ENCODE measurements at regions not wholly inside any gene's neighbourhood (a gene's known extent, or its start where the extent isn't known, plus 50 kb on each side); places are given as distances from the start of the nearest gene placed in this dataset.
A peak's percentile ranks its signal among the peaks of the same experiment; 100 is the strongest.

DNA sequence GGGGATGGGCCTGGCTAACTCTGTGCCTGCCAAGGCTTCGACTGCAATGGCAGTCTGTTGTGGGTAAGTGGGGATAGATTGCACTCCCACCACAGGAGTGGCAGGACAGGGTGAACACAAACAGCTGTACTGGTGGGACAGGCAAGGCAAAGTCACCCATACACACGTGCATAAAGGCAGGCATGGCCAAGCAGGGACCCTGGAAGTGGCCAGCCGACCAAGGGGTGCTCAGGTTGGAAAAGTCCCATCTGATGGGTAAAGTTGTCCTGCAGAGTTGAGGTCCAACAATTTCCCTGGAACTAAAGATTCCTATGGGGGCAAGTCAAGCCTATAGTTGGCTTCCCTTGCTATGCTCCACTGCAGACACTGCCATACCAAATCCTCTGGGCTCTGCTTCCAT is 1961.9 kb upstream of the ADGRL3 start:
- Histone ChIP-seq H2BK12ac (ENCODE audit: low read depth, low read length) (peak overlapping the region; percentile 75; the same call in 1 of the 2 replicates), H3K27ac (ENCODE audit: low read depth, low read length) (no peak overlapping the region), H3K79me1 (ENCODE audit: low read depth, low read length) (no peaks in the 10 kb centered on the region), H3K23me2 (ENCODE audit: low read depth, low read length) (no peaks in the 10 kb centered on the region), H3K79me2 (ENCODE audit: control insufficient read depth in 1 of 2, insufficient read depth in 2 of 2, low read length in 2 of 2) (no peaks in the 10 kb centered on the region), H3K36me3 (ENCODE audit: control insufficient read depth in 2 of 4, insufficient read depth in 4 of 4, low read length in 3 of 4) (no peaks in the 10 kb centered on the region), H3K27me3 (replicated peaks in 1 of 4; ENCODE audit: control insufficient read depth in 3 of 4, extremely low read depth in 1 of 4, insufficient read depth in 3 of 4, low read length in 3 of 4) (no peaks in the 10 kb centered on the region), H3K56ac (replicated peaks; ENCODE audit: insufficient read length, low read depth, low read length) (no peak overlapping the region), H2BK120ac (replicated peaks; ENCODE audit: low read depth, low read length) (no peak overlapping the region), H2BK20ac (ENCODE audit: low read length) (no peak overlapping the region), H2AK5ac (ENCODE audit: low read depth, low read length) (no peak overlapping the region), H3K23ac (ENCODE audit: insufficient read length) (no peak overlapping the region), H2BK15ac (ENCODE audit: low read length) (no peak overlapping the region; the same call in 1 of the 2 replicates), H2BK5ac (ENCODE audit: low read depth, low read length) (no peak overlapping the region), H4K20me1 (replicated peaks in 1 of 2; ENCODE audit: control insufficient read depth in 1 of 2, insufficient read depth in 2 of 2, low read length in 2 of 2) (no peaks in the 10 kb centered on the region), H3K4me3 (ENCODE audit: extremely low read depth in 1 of 4, insufficient read depth in 2 of 4, low read depth in 3 of 4, low read length in 4 of 4) (no peak overlapping the region), H2AFZ (ENCODE audit: low read length) (no peak overlapping the region), H4K5ac (ENCODE audit: insufficient read length, low read depth, low read length) (no peak overlapping the region), H3K4ac (replicated peaks; ENCODE audit: insufficient read length, low read depth, low read length) (no peak overlapping the region), H3K18ac (ENCODE audit: extremely low read depth, low read length) (no peak overlapping the region), H4K91ac (replicated peaks; ENCODE audit: insufficient read length, low read length) (no peak overlapping the region), H3K4me1 (replicated peaks in 1 of 4; ENCODE audit: control insufficient read depth in 3 of 4, insufficient read depth in 4 of 4, low read length in 3 of 4) (no peaks in the 10 kb centered on the region), H3K9me3 (ENCODE audit: insufficient read depth in 2 of 2, low read depth in 1 of 2, low read length in 1 of 2) (0 out of 4 replicates have a peak, but pooled peaks cover 2 to 3% of the 10 kb centered on the region in 2 experiments), H3K9ac (replicated peaks in 1 of 4; ENCODE audit: extremely low read depth in 1 of 4, low read depth in 3 of 4, low read length in 3 of 4) (no peak overlapping the region), H3K14ac (ENCODE audit: insufficient read length) (no peak overlapping the region), H4K8ac (ENCODE audit: extremely low read depth, insufficient read depth, low read length) (no peak overlapping the region; the same call in 1 of the 2 replicates), H3K4me2 (ENCODE audit: insufficient read depth in 1 of 2, low read depth in 2 of 2, low read length in 2 of 2) (no peak overlapping the region)
- TF ChIP-seq GABPA (IDR thresholded peaks at IDR 0.05; ENCODE audit: borderline replicate concordance, insufficient read depth, low read length) = no peak
- no peak for TF ChIP-seq GTF2F1 (IDR thresholded peaks at IDR 0.05; ENCODE audit: borderline replicate concordance, low read depth, low read length)
- no peak for TF ChIP-seq CTCF (IDR thresholded peaks at IDR 0.05; ENCODE audit: control extremely low read depth in 1 of 3, insufficient read depth in 1 of 3, low read depth in 1 of 3, low read length in 3 of 3)
- no peak for TF ChIP-seq CEBPB (IDR thresholded peaks at IDR 0.05; ENCODE audit: low read depth, low read length)
- no peak for TF ChIP-seq CTBP2 (IDR thresholded peaks at IDR 0.05; ENCODE audit: borderline replicate concordance, insufficient read depth, insufficient read length, low read length)
- no peak for TF ChIP-seq HDAC6 (IDR thresholded peaks at IDR 0.05; ENCODE audit: low read depth, low read length)
- no peak for TF ChIP-seq BRCA1 (IDR thresholded peaks at IDR 0.05; ENCODE audit: low read depth, low read length)
- TF ChIP-seq POU5F1 (IDR thresholded peaks at IDR 0.05; ENCODE audit: low read depth, low read length) = no peak
- no peak for TF ChIP-seq TAF1 (IDR thresholded peaks at IDR 0.05; ENCODE audit: low read depth, low read length)
- TF ChIP-seq TBP (IDR thresholded peaks at IDR 0.05; ENCODE audit: low read depth, low read length) = no peak
- TF ChIP-seq POLR2AphosphoS5 (IDR thresholded peaks at IDR 0.05; ENCODE audit: low read depth, low read length) = no peak
- TF ChIP-seq POLR2A (IDR thresholded peaks at IDR 0.05; ENCODE audit: control extremely low read depth in 1 of 2, low read depth in 2 of 2, low read length in 2 of 2) = no peak
- TF ChIP-seq RAD21 (IDR thresholded peaks at IDR 0.05 in 1 of 2, conservative IDR thresholded peaks at IDR 0.05 in 1 of 2; ENCODE audit: low read depth in 2 of 2, low read length in 2 of 2) = no peak
- FAIRE-seq (no peak), DNase-seq (ENCODE audit: low read depth in 1 of 2, low spot score in 2 of 2) (no peak)
- ChIA-PET CTCF (ENCODE audit: partially characterized antibody) (no interaction called here), POLR2A (ENCODE audit: partially characterized antibody) (no interaction called here)
- WGBS, 2 experiments (ENCODE audit: extremely low coverage in 1 of 2, insufficient coverage in 1 of 2, insufficient read length in 1 of 2, insufficient replicate concordance in 2 of 2, low coverage in 1 of 2, low lambda C conversion rate in 2 of 2, missing lambda C conversion rate in 1 of 2) = 60% methylated on average over 3 of the region's 3 CpGs; no CpG with 5 or more reads in 1 of the 2 experiments
